Ectodermal cell (in vitro differentiated cells): ENCODE measurements at regions not wholly inside any gene's neighbourhood (a gene's known extent, or its start where the extent isn't known, plus 50 kb on each side); places are given as distances from the start of the nearest gene placed in this dataset.

Source experiments
- H3K27ac ChIP-seq: 2 replicates; pipeline ENCODE4 v1.7.0; 2013; ENCODE audit warnings: mild to moderate bottlenecking, low read depth, low read length; ENCODE audit not compliant: insufficient read depth, poor library complexity, severe bottlenecking
- H3K27me3 ChIP-seq: 2 replicates; pipeline ENCODE4 v1.7.0; 2013; ENCODE audit warnings: mild to moderate bottlenecking, low read length; ENCODE audit not compliant: insufficient read depth, control insufficient read depth, poor library complexity, severe bottlenecking
- H3K36me3 ChIP-seq: one replicate; pipeline ENCODE4 v1.7.0; 2013; ENCODE audit warnings: low read length; ENCODE audit not compliant: control insufficient read depth, insufficient read depth
- H3K4me1 ChIP-seq: one replicate; pipeline ENCODE4 v1.7.0; 2013; ENCODE audit warnings: low read length; ENCODE audit not compliant: control insufficient read depth, insufficient read depth
- H3K4me3 ChIP-seq: 2 replicates; pipeline ENCODE4 v1.7.0; 2013; ENCODE audit warnings: low read depth, low read length, control low read depth; ENCODE audit not compliant: insufficient read depth
- H3K9me3 ChIP-seq: 2 replicates; pipeline ENCODE4 v1.7.0; 2013; ENCODE audit warnings: mild to moderate bottlenecking, low read length, moderate library complexity; ENCODE audit not compliant: control insufficient read depth
- WGBS, 2 experiments: methylation state at CpG; one replicate each; pipeline ENCODE4 v1.1.7; 2013; ENCODE audit warnings: missing lambda C conversion rate in 2 of 2; 5-methylcytosine and 5-hydroxymethylcytosine counted together

DNA sequence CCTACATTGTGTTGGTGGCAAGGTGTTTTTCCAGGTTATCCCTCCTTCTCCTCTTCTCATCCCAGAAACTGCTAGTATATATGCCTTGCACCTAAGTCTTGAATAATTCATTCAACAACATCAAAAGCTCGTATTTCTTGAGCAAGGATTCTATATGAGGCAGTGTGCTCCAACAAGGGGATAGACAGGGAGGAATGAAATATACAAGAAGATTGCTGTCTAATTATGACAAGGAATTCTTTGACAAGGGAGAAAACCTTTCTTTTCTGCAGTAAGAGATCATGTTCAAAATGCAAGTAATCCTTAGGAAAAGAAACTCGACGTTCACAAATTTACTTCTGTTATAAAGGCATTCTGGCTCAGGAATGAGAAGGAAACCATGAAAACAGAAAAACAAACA, 788.6 kb downstream of the TDRD15 start:
- Histone ChIP-seq H3K27ac (no peak overlapping the region), H3K36me3 (no peaks in the 10 kb centered on the region), H3K4me3 (no peak overlapping the region), H3K9me3 (no peaks in the 10 kb centered on the region), H3K4me1 (no peaks in the 10 kb centered on the region), H3K27me3 (no peaks in the 10 kb centered on the region)
- 92 to 95% methylated on average over 3 of the region's 3 CpGs for WGBS, 2 experiments

- Histone ChIP-seq H3K9me3 (no peaks in the 10 kb centered on the region), H3K4me3 (no peak overlapping the region), H3K36me3 (no peaks in the 10 kb centered on the region), H3K4me1 (no peaks in the 10 kb centered on the region), H3K27me3 (no peaks in the 10 kb centered on the region), H3K27ac (no peak overlapping the region)
- WGBS, 2 experiments: 80 to 100% methylated on average over 1 of the region's 1 CpG
These were observed 791.4 kb downstream of the TDRD15 start for GRCh38 chr2:21915201-21915600.

DNA sequence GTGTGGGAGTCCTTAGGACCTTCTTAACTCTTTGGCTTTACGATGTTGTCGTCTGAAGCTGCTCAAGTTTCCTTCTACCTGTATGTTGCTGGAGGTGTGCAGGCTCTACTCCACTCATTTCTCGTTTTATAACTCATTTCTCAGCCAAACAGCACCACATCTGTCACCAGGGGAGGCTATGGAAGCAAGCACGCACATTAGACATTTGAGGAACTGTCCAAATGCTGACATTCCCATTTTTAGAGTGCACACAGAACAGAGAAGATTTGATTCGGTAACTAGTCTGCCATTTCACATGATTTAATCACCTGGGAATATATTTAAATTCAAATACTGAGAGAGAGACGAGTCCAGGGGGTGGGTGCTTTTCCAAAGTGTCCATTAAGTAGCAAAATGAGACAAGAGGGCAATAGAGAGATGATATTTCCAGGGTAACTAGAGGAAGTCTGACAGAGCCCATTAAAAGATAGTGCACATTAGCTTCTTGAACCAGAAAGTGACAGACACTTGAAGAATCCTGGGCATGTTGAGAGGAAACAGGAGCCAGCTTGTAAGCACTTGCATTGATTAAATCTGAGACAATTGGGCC, 793.3 kb downstream of the TDRD15 start:
- Histone ChIP-seq H3K4me1 (no peaks in the 10 kb centered on the region), H3K9me3 (no peaks in the 10 kb centered on the region), H3K4me3 (no peak overlapping the region), H3K27me3 (no peaks in the 10 kb centered on the region), H3K27ac (no peak overlapping the region), H3K36me3 (no peaks in the 10 kb centered on the region)
- WGBS, 2 experiments: 87 to 92% methylated on average over 6 of the region's 6 CpGs

DNA sequence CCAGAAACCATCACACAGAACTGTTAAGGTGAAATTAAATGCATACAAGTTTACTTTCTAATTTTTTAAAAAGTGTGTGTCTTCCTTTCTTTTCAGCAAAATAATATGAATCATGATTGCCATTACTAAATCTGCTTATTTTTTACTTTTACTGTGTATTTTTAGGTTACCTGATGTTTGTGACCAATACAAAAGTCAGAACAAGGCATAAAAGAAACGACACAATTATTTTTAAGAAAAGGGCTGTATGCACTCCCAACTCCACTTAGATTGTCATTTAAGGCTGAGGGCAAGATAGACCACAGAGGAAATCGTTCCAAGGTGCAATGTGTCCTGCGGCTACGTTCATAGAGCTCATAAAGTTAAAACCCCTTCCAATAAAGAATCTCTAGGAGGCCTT, 797.0 kb downstream of the TDRD15 start:
- Histone ChIP-seq H3K36me3 (no peaks in the 10 kb centered on the region), H3K4me3 (no peak overlapping the region), H3K27me3 (no peaks in the 10 kb centered on the region), H3K27ac (no peak overlapping the region), H3K4me1 (no peaks in the 10 kb centered on the region), H3K9me3 (no peaks in the 10 kb centered on the region)
- WGBS, 2 experiments: 91 to 93% methylated on average over 4 of the region's 4 CpGs

- H3K36me3 ChIP-seq: no peaks in the 10 kb centered on the region
- H3K9me3 ChIP-seq: no peaks in the 10 kb centered on the region
- no peak overlapping the region for H3K27ac ChIP-seq
- no peaks in the 10 kb centered on the region for H3K27me3 ChIP-seq
- no peak overlapping the region for H3K4me3 ChIP-seq
- no peaks in the 10 kb centered on the region for H3K4me1 ChIP-seq
- 91 to 100% methylated on average over 1 to 2 of the region's 2 CpGs for WGBS, 2 experiments
These were observed 801.0 kb downstream of the TDRD15 start for GRCh38 chr2:21924640-21925285.

- Histone ChIP-seq H3K27me3 (no peaks in the 10 kb centered on the region), H3K36me3 (no peaks in the 10 kb centered on the region), H3K4me1 (no peaks in the 10 kb centered on the region), H3K27ac (no peak overlapping the region), H3K4me3 (no peak overlapping the region), H3K9me3 (no peaks in the 10 kb centered on the region)
- WGBS, 2 experiments: no CpG with 5 or more reads among the region's 2 CpGs
These were observed 804.5 kb downstream of the TDRD15 start for GRCh38 chr2:21928292-21928691.

- Histone ChIP-seq H3K27ac (no peak overlapping the region), H3K27me3 (no peaks in the 10 kb centered on the region), H3K4me1 (no peaks in the 10 kb centered on the region), H3K9me3 (no peaks in the 10 kb centered on the region), H3K36me3 (no peaks in the 10 kb centered on the region), H3K4me3 (no peak overlapping the region)
- WGBS, 2 experiments: 94% methylated on average over 2 of the region's 2 CpGs
These were observed 806.5 kb downstream of the TDRD15 start for GRCh38 chr2:21930226-21930625.

DNA sequence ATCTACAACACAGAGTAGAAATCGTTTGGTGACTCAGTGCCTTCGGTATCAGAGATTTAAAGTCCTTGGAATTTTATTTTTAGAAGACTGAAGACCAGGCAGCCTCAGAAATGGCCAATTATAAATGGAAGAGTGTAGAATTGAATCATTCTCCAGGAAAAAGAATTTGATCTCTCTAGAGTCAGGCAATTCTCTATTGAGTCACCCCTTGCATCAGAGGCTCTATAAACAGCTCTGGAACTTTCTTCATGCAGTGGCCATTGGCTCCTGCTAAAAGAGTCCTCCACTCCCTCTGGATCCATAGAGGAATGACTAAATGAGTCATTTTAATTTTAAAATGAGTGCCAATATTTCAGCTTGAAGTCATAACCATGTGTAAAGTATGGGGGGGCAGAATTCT, 816.2 kb downstream of the TDRD15 start:
- Histone ChIP-seq H3K9me3 (no peaks in the 10 kb centered on the region), H3K4me3 (no peak overlapping the region), H3K36me3 (no peaks in the 10 kb centered on the region), H3K27me3 (no peaks in the 10 kb centered on the region), H3K27ac (no peak overlapping the region), H3K4me1 (no peaks in the 10 kb centered on the region)
- WGBS, 2 experiments: 91 to 93% methylated on average over 2 of the region's 2 CpGs

DNA sequence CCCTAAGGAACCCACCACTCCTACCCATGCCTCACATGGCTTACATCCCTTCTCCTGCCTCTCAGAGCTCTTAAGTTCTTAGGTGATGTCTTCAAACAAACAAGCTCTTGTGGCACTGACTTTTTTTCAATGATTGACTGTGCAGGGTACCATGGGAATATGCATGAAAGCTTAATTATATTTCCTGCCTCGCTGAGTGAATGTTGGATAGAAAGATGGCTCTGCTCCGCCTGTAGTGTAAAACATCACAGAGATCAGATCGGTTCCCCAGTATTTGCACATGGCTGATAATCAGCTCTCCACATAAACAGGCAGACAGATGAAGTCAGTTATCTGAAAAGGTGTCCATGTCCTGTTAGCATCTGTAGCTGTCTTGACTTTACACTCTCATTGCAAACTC, 820.8 kb downstream of the TDRD15 start:
- Histone ChIP-seq H3K27me3 (no peaks in the 10 kb centered on the region), H3K27ac (no peak overlapping the region)

DNA sequence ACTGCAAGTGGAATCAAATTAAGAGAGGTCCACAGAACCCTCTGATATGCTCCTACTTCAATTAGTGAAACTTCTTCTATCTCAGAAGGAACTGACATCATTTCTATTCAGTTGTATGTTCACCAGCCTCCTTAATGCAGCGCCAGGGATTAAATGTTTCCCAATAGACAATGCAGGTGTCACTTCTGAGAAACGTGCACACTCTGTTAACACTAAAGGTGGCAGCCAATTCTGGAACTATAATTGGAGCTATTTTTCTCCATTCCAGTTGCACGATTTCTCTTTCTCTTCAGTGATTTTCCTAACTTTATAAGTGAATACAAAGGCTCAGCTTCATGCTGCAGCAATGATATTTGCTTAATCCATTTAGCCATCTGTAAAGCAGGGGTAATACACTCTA, 821.9 kb downstream of the TDRD15 start:
- H3K36me3 ChIP-seq: no peaks in the 10 kb centered on the region
- no peaks in the 10 kb centered on the region for H3K4me1 ChIP-seq
- H3K4me3 ChIP-seq: no peak overlapping the region
- no peaks in the 10 kb centered on the region for H3K9me3 ChIP-seq
- 87 to 94% methylated on average over 3 of the region's 3 CpGs for WGBS, 2 experiments
- H3K27ac ChIP-seq: no peak overlapping the region
- no peaks in the 10 kb centered on the region for H3K27me3 ChIP-seq

More for the DNA sequence above, 820.8 kb downstream of the TDRD15 start:
- H3K4me3 ChIP-seq: no peak overlapping the region
- WGBS, 2 experiments: 95 to 96% methylated on average over 3 of the region's 3 CpGs
- H3K36me3 ChIP-seq: no peaks in the 10 kb centered on the region
- H3K4me1 ChIP-seq: no peaks in the 10 kb centered on the region
- no peaks in the 10 kb centered on the region for H3K9me3 ChIP-seq
